Hematopoietic multipotent progenitor cell treated with erythropoietin and hydrocortisone succinate and interleukin-3 and kit ligand, for 8 days (in vitro differentiated cells): ENCODE measurements at regions not wholly inside any gene's neighbourhood (a gene's known extent, or its start where the extent isn't known, plus 50 kb on each side); places are given as distances from the start of the nearest gene placed in this dataset.

Experiments
- DNase-seq: peaks from one replicate; pipeline ENCODE4 v3.0.0-alpha.2; 2015

- peak; percentile 29 for DNase-seq
Measured at GRCh38 chr5:82349652-82350051, 71.5 kb upstream of the RPS23 start.

GRCh38 chr5:82348784-82349425, 70.8 kb upstream of the RPS23 start:
- DNase-seq: no peak

GRCh38 chr5:82347201-82347865, 69.2 kb upstream of the RPS23 start:
- DNase-seq: no peak

- no peak for DNase-seq
Measured at GRCh38 chr5:82346399-82347165, 68.4 kb upstream of the RPS23 start.

GRCh38 chr5:82345108-82345507, 67.0 kb upstream of the RPS23 start:
- DNase-seq: no peak

GRCh38 chr5:82341325-82341724, 63.2 kb upstream of the RPS23 start:
- no peak for DNase-seq

GRCh38 chr5:82340799-82341198, 62.6 kb upstream of the RPS23 start:
- no peak for DNase-seq

- no peak for DNase-seq
Measured at GRCh38 chr5:82339792-82340191, 61.6 kb upstream of the RPS23 start.

GRCh38 chr5:82338771-82339373, 60.7 kb upstream of the RPS23 start:
- no peak for DNase-seq

GRCh38 chr5:82336959-82337351, 58.8 kb upstream of the RPS23 start:
- DNase-seq: no peak

GRCh38 chr5:82336226-82336958, 58.2 kb upstream of the RPS23 start:
- DNase-seq: no peak

GRCh38 chr5:82335806-82336205, 57.7 kb upstream of the RPS23 start:
- DNase-seq: no peak

- peak; percentile 8 for DNase-seq
Measured at GRCh38 chr5:82334856-82335255, 56.7 kb upstream of the RPS23 start.

- DNase-seq: no peak
Measured at GRCh38 chr5:82334085-82334692, 56.0 kb upstream of the RPS23 start.

- DNase-seq: no peak
Measured at GRCh38 chr5:82332886-82333615, 54.9 kb upstream of the RPS23 start.

GRCh38 chr5:82332064-82332855, 54.1 kb upstream of the RPS23 start:
- DNase-seq: no peak

GRCh38 chr5:82331557-82331956, 53.4 kb upstream of the RPS23 start:
- no peak for DNase-seq

- DNase-seq: no peak
Measured at GRCh38 chr5:82330530-82331270, 52.5 kb upstream of the RPS23 start.

- DNase-seq: peak; percentile 9
Measured at GRCh38 chr5:82329393-82329792, 51.2 kb upstream of the RPS23 start.
